Peyer's patch (tissue), 4 donors: ENCODE measurements at regions not wholly inside any gene's neighbourhood (a gene's known extent, or its start where the extent isn't known, plus 50 kb on each side); places are given as distances from the start of the nearest gene placed in this dataset.

Experiments used
- CTCF ChIP-seq, 6 experiments: fragments of 450-650 bp in 4 of 6; fragments of 200-600 bp in 2 of 6; sonication (generic) in 1 of 6; IDR thresholded peaks; one replicate each; pipeline ENCODE4 v1.5.1; 2017 to 2019; ENCODE audit warnings: antibody characterized with exemption in 6 of 6, mild to moderate bottlenecking in 3 of 6, moderate library complexity in 1 of 6
- POLR2A ChIP-seq, 2 donors: fragments of 450-650 bp; IDR thresholded peaks; one replicate each; pipeline ENCODE4 v1.5.1; 2017; ENCODE audit warnings: antibody characterized with exemption in 2 of 2, mild to moderate bottlenecking in 2 of 2, moderate library complexity in 2 of 2

- no peak for TF ChIP-seq CTCF (IDR thresholded peaks at IDR 0.05)
- TF ChIP-seq POLR2A (IDR thresholded peaks at IDR 0.05), result no peak
Observed at GRCh38 chr1:96886474-96886873, 164.9 kb downstream of the PTBP2 start.
